ENCODE measurements at regions not wholly inside any gene's neighbourhood (a gene's known extent, or its start where the extent isn't known, plus 50 kb on each side); places are given as distances from the start of the nearest gene placed in this dataset.

GRCh38 chr6:21800948-21801438 is 207.4 kb downstream of the SOX4 start:
- Histone ChIP-seq H3K4me3 (no peak overlapping the region), H3K27ac (no peak overlapping the region), H3K36me3 (no peaks in the 10 kb centered on the region), H3K4me1 (no peaks in the 10 kb centered on the region), H3K9me3 (no peaks in the 10 kb centered on the region), H3K27me3 (no peaks in the 10 kb centered on the region)
- DNase-seq (ENCODE audit: low spot score in 2 of 2), result no peak
- TF ChIP-seq CTCF (IDR thresholded peaks at IDR 0.05) (no peak), POLR2AphosphoS5 (IDR thresholded peaks at IDR 0.05) (no peak), POLR2A (IDR thresholded peaks at IDR 0.05) (no peak), EP300 (IDR thresholded peaks at IDR 0.05) (no peak)
- 91% methylated on average over 11 of the region's 11 CpGs for WGBS

DNA sequence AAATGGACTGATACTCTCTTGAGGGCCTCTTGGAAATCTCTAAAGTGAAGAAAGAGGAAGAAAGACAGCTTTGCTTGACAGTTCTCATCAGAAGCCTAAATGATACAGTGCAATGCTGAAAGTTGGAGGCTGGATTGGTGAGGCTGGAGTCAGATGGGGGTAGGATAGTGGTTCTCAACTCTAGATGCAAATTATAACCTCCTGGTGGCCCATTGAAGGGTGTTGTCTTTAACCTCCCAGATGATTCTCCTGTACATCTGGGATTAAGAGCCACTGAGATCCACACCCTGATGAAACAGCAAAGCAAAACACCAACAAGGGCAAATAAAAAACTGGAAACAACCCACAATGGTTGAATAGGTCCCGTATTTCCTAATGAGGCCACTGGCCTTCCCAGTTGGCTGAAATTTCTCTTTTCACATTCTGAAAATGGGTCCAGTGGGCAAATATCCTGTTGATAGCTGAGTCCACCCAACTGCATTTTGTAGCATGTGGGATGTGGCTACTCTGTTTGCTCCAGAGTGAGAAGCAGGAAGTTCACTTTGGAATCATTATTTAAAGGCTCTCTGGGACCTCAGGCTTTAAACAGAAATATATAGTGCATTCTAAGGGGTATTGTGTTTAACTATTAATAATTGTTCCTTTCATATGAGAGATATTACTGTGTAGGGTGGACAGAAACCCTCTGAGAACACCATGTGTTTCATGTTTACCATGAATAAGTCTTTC is 208.1 kb downstream of the SOX4 start:
- Histone ChIP-seq H3K36me3 (no peaks in the 10 kb centered on the region), H3K27me3 (no peaks in the 10 kb centered on the region), H3K4me3 (no peak overlapping the region), H3K9me3 (no peaks in the 10 kb centered on the region), H3K4me1 (no peaks in the 10 kb centered on the region), H3K27ac (no peak overlapping the region)
- TF ChIP-seq CTCF (IDR thresholded peaks at IDR 0.05), result no peak
- TF ChIP-seq EP300 (IDR thresholded peaks at IDR 0.05), result no peak
- TF ChIP-seq POLR2A (IDR thresholded peaks at IDR 0.05), result no peak
- TF ChIP-seq POLR2AphosphoS5 (IDR thresholded peaks at IDR 0.05), result no peak
- 38% methylated on average over 1 of the region's 1 CpG for WGBS
- DNase-seq (ENCODE audit: low spot score in 2 of 2), result no peak

- no peak overlapping the region for H3K27ac ChIP-seq
- H3K4me1 ChIP-seq, result peaks cover 2% of the 10 kb centered on the region
- H3K9me3 ChIP-seq, result no peaks in the 10 kb centered on the region
- TF ChIP-seq POLR2AphosphoS5 (IDR thresholded peaks at IDR 0.05) (no peak), POLR2A (IDR thresholded peaks at IDR 0.05) (no peak), CTCF (IDR thresholded peaks at IDR 0.05) (no peak), EP300 (IDR thresholded peaks at IDR 0.05) (no peak)
- no peaks in the 10 kb centered on the region for H3K36me3 ChIP-seq
- 77% methylated on average over 2 of the region's 2 CpGs for WGBS
- no peaks in the 10 kb centered on the region for H3K27me3 ChIP-seq
- H3K4me3 ChIP-seq, result no peak overlapping the region
- DNase-seq (ENCODE audit: low spot score in 2 of 2), result no peak
These were observed 208.7 kb downstream of the SOX4 start for GRCh38 chr6:21802175-21802822.

DNA sequence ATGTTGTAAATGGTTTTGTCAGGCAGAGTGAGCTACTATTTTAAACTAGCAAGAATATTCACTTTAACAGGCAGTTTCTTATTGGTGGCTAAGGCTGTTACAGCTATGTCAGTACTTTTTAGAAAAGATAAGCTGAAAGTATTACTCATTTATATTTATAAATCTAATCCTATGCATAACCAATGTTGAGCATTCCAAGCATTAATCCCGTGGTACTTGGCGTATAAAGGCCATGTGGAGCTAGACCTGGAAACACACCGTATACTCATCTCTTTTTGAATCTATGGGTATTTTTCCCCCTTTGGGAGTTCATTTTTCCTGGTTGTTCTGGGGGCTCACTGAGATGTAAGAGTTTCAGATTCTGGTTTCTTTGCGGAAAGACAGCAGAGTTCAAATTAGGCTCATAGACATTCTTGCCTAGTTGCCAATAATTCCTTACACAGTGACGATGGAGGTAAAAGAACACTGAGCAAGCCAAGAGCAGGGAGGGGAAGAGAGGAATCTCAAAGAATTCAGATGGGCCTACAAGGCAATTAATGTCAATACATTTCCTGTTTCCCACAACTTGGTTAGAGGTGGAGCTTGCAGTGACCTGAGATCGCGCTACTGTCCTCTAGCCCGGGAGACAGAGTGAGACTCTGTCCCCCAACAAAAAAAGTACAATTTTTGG is 211.5 kb downstream of the SOX4 start:
- H3K27ac ChIP-seq, result no peak overlapping the region
- H3K36me3 ChIP-seq, result no peaks in the 10 kb centered on the region
- H3K27me3 ChIP-seq, result no peaks in the 10 kb centered on the region
- H3K4me1 ChIP-seq, result peaks cover 20% of the 10 kb centered on the region
- no peak for DNase-seq (ENCODE audit: low spot score in 2 of 2)
- TF ChIP-seq CTCF (IDR thresholded peaks at IDR 0.05), result no peak
- no peak for TF ChIP-seq POLR2AphosphoS5 (IDR thresholded peaks at IDR 0.05)
- TF ChIP-seq POLR2A (IDR thresholded peaks at IDR 0.05), result no peak
- no peak for TF ChIP-seq EP300 (IDR thresholded peaks at IDR 0.05)
- H3K4me3 ChIP-seq, result no peak overlapping the region
- WGBS, result 83% methylated on average over 8 of the region's 8 CpGs
- H3K9me3 ChIP-seq, result no peaks in the 10 kb centered on the region

All from suprapubic skin (tissue), 4 donors.